OCI-LY7 (cell line): ENCODE measurements at regions not wholly inside any gene's neighbourhood (a gene's known extent, or its start where the extent isn't known, plus 50 kb on each side); places are given as distances from the start of the nearest gene placed in this dataset.

ENCODE experiments used
- BruUV-seq: library from RNA; stranded (reverse); fragments of 400-500 nt; replicated peaks from 2 replicates; lab custom pipeline; 2021; lab: Mats Ljungman, UMichigan
- CTCF ChIA-PET: fragments of 300-600 bp; sonication (Branson Sonifier 250); formaldehyde crosslinking; loops from one replicate; lab custom pipeline; 2022; ENCODE audit warnings: antibody characterized with exemption; ENCODE audit not compliant: unreplicated experiment; lab: Charles Lee
- POLR2A ChIA-PET: fragments of 300-600 bp; sonication (Branson Sonifier 250); formaldehyde crosslinking; loops from one replicate; lab custom pipeline; 2022; ENCODE audit warnings: antibody characterized with exemption; lab: Charles Lee
- DNase-seq: peaks from one replicate; pipeline ENCODE4 v3.0.0-alpha.2; 2015; ENCODE audit warnings: low spot score
- H2AFZ ChIP-seq: fragments of 200-600 bp; sonication (generic), shearing (Covaris generic); 2 replicates; pipeline ENCODE4 v1.6.1; 2014; ENCODE audit warnings: mild to moderate bottlenecking, antibody characterized with exemption, low read length, moderate library complexity
- H3K27ac ChIP-seq: fragments of 200-600 bp; sonication (generic); 2 replicates; pipeline ENCODE4 v1.5.1; 2014; ENCODE audit warnings: mixed run types, low read depth, mild to moderate bottlenecking, moderate library complexity, low read length, inconsistent platforms; ENCODE audit not compliant: poor library complexity, severe bottlenecking
- H3K36me3 ChIP-seq: fragments of 200-600 bp; sonication (generic); 2 replicates; pipeline ENCODE4 v1.6.1; 2014; ENCODE audit warnings: mild to moderate bottlenecking, antibody characterized with exemption, low read length, moderate library complexity, mixed read lengths; ENCODE audit not compliant: insufficient read depth
- H3K4me1 ChIP-seq: fragments of 200-600 bp; sonication (generic); 2 replicates; pipeline ENCODE4 v1.5.1; 2014; ENCODE audit warnings: mild to moderate bottlenecking, low read length; ENCODE audit not compliant: insufficient read depth, poor library complexity, severe bottlenecking
- H3K4me2 ChIP-seq: fragments of 200-600 bp; sonication (generic); 2 replicates; pipeline ENCODE4 v1.6.1; 2014; ENCODE audit warnings: mild to moderate bottlenecking, low read length
- H3K4me3 ChIP-seq: fragments of 200-600 bp; sonication (generic); 2 replicates; pipeline ENCODE4 v1.5.1; 2014; ENCODE audit warnings: mild to moderate bottlenecking, low read depth, low read length; ENCODE audit not compliant: poor library complexity, severe bottlenecking
- H3K79me2 ChIP-seq: fragments of 200-600 bp; sonication (generic); 2 replicates; pipeline ENCODE4 v1.6.1; 2016; ENCODE audit warnings: low read depth, mild to moderate bottlenecking, low read length, moderate library complexity, mixed read lengths; ENCODE audit not compliant: insufficient read depth
- H3K9me2 ChIP-seq: fragments of 200-600 bp; sonication (generic); 2 replicates; pipeline ENCODE4 v1.6.1; 2016; ENCODE audit warnings: mild to moderate bottlenecking, low read length, mixed read lengths; ENCODE audit not compliant: insufficient read depth
- H3K9me3 ChIP-seq: fragments of 200-600 bp; sonication (generic); 2 replicates; pipeline ENCODE4 v1.6.1; 2014; ENCODE audit warnings: mild to moderate bottlenecking, mixed run types, low read length, mixed read lengths
- H4K20me1 ChIP-seq: fragments of 200-600 bp; sonication (generic); 2 replicates; pipeline ENCODE4 v1.6.1; 2014; ENCODE audit warnings: mild to moderate bottlenecking, antibody characterized with exemption, low read length, moderate library complexity, mixed read lengths; ENCODE audit not compliant: insufficient read depth
- EZH2phosphoT487 ChIP-seq: fragments of 200-600 bp; sonication (generic); IDR thresholded peaks from 2 replicates; pipeline ENCODE4 v1.6.1; 2018; ENCODE audit warnings: low read depth, borderline replicate concordance, mild to moderate bottlenecking, mixed run types, antibody characterized with exemption, low read length, moderate library complexity, mixed read lengths
- intact Hi-C: fragments of 100-400 bp; cut with micrococcal nuclease; formaldehyde crosslinking; loops from one replicate; pipeline ENCODE4 v1.10.0; 2022; ENCODE audit not compliant: unreplicated experiment
- TF ChIP-seq, protein P1 (sequence below): fragments of 200-600 bp; sonication (generic); conservative IDR thresholded peaks from 2 replicates; pipeline ENCODE4 v1.5.1; 2014; ENCODE audit warnings: mild to moderate bottlenecking, antibody characterized with exemption, low read length, moderate library complexity, mixed read lengths

DNA sequence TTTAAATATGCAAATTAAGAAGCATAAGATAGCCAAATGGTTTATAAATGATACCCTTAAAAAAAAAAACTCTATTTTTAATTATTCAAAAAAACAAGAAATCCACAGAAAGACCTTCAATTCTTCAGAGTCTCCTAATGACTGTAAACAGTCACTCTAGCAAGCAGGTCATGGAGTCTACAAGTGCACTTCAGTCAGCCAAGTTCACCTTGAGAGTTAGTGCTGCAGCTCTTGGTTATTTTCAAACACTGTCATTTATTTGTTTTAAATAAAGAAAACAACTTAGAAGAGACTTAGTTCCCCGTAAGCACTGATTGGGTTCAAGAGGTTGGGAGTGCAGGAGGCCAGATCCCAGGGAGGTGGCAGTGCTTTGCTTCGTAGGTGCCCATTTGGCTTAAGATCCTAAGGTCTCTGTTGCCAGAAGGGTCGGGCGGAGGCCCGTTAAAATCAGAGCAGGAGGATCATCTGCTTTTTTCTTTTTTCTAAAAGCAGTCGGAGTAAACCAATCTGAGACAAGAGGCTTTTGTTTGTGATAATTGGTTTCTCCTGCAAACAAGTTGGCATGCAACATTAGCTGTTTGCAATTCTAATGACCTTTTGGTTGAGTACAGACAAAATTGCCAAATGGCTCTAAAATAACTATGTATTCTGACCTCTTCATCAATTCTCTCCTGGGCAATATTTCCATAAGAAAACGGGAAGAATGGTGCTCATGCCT, 86.4 kb upstream of the ELMO1 start:
- no peaks in the 10 kb centered on the region for H3K9me3 ChIP-seq
- BruUV-seq = no TSS peak
- H3K4me1 ChIP-seq = no peaks in the 10 kb centered on the region
- H3K27ac ChIP-seq = no peak overlapping the region
- no peaks in the 10 kb centered on the region for H3K36me3 ChIP-seq
- no peak for TF ChIP-seq EZH2phosphoT487
- TF ChIP-seq, protein P1, sequence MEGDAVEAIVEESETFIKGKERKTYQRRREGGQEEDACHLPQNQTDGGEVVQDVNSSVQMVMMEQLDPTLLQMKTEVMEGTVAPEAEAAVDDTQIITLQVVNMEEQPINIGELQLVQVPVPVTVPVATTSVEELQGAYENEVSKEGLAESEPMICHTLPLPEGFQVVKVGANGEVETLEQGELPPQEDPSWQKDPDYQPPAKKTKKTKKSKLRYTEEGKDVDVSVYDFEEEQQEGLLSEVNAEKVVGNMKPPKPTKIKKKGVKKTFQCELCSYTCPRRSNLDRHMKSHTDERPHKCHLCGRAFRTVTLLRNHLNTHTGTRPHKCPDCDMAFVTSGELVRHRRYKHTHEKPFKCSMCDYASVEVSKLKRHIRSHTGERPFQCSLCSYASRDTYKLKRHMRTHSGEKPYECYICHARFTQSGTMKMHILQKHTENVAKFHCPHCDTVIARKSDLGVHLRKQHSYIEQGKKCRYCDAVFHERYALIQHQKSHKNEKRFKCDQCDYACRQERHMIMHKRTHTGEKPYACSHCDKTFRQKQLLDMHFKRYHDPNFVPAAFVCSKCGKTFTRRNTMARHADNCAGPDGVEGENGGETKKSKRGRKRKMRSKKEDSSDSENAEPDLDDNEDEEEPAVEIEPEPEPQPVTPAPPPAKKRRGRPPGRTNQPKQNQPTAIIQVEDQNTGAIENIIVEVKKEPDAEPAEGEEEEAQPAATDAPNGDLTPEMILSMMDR = no peak
- CTCF ChIA-PET = no interaction called here
- no peaks in the 10 kb centered on the region for H3K79me2 ChIP-seq
- intact Hi-C loops = no loop called here
- no peak overlapping the region for H2AFZ ChIP-seq
- POLR2A ChIA-PET = interaction anchor here (0.6 kb wide), 1 partner anchor 1270 kb away, joined by 3 read pairs; no protein-coding TSS in a partner anchor
- no peaks in the 10 kb centered on the region for H3K9me2 ChIP-seq
- no peak overlapping the region for H3K4me3 ChIP-seq
- no peak overlapping the region for H3K4me2 ChIP-seq
- no peak for DNase-seq
- H4K20me1 ChIP-seq = no peaks in the 10 kb centered on the region

DNA sequence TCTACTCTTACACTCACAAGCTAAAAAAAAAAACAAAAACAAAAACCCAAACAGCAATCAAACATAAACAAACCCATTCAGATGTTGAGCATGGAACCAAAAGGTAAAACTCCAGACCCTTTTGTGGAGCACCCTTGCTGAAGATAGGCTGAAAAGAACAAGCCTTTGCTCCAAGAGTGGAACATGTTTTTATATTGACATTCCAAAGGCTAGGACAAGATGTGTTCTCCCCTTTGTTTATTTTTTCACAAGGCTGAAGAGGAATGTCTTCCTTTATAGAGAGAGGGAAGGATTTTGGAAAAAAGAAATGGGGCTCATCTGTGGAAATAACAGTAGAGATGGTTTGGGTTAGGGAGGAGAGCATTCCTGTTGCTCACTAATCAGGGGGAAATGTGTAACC, 87.2 kb upstream of the ELMO1 start:
- Histone ChIP-seq H3K79me2 (no peaks in the 10 kb centered on the region), H3K36me3 (no peaks in the 10 kb centered on the region), H3K9me2 (no peaks in the 10 kb centered on the region), H3K4me3 (no peak overlapping the region), H3K4me1 (no peaks in the 10 kb centered on the region), H4K20me1 (no peaks in the 10 kb centered on the region), H2AFZ (no peak overlapping the region), H3K4me2 (no peak overlapping the region), H3K27ac (no peak overlapping the region), H3K9me3 (no peaks in the 10 kb centered on the region)
- no peak for TF ChIP-seq EZH2phosphoT487
- TF ChIP-seq, protein P1 = no peak
- ChIA-PET CTCF (no interaction called here), POLR2A (interaction anchor here (0.6 kb wide), 1 partner anchor 1269 kb away, joined by 3 read pairs; no protein-coding TSS in a partner anchor)
- DNase-seq = no peak
- BruUV-seq = no TSS peak
- intact Hi-C loops = no loop called here

GRCh38 chr7:37536706-37537105, 88.0 kb upstream of the ELMO1 start:
- no peaks in the 10 kb centered on the region for H3K4me1 ChIP-seq
- no peak for TF ChIP-seq EZH2phosphoT487
- TF ChIP-seq, protein P1 = no peak
- no peaks in the 10 kb centered on the region for H3K36me3 ChIP-seq
- intact Hi-C loops = no loop called here
- no peaks in the 10 kb centered on the region for H3K79me2 ChIP-seq
- no peak for DNase-seq
- H3K9me2 ChIP-seq = no peaks in the 10 kb centered on the region
- ChIA-PET POLR2A (no interaction called here), CTCF (no interaction called here)
- no peak overlapping the region for H2AFZ ChIP-seq
- BruUV-seq = no TSS peak
- no peaks in the 10 kb centered on the region for H3K9me3 ChIP-seq
- no peak overlapping the region for H3K27ac ChIP-seq
- H4K20me1 ChIP-seq = no peaks in the 10 kb centered on the region
- no peak overlapping the region for H3K4me2 ChIP-seq
- no peak overlapping the region for H3K4me3 ChIP-seq
